ENCODE measurements at regions not wholly inside any gene's neighbourhood (a gene's known extent, or its start where the extent isn't known, plus 50 kb on each side); places are given as distances from the start of the nearest gene placed in this dataset.
A peak's percentile ranks its signal among the peaks of the same experiment; 100 is the strongest.

- DNase-seq (ENCODE audit: low read depth, low spot score) (no peak), ATAC-seq (peak; percentile 66)
- no peak overlapping the region for H3K4me3 ChIP-seq (replicated peaks in 1 of 2; ENCODE audit: low read depth in 1 of 2, low read length in 2 of 2)
- no peaks in the 10 kb centered on the region for H3K9me2 ChIP-seq (ENCODE audit: insufficient read depth)
- POLR2A ChIA-PET = no interaction called here
- H4K20me1 ChIP-seq (ENCODE audit: insufficient read depth) = no peaks in the 10 kb centered on the region
- H3K4me1 ChIP-seq (ENCODE audit: control insufficient read depth in 1 of 2, insufficient read depth in 2 of 2, low read length in 2 of 2) = peaks cover 2 to 6% of the 10 kb centered on the region in 2 experiments; a peak in 1 of 4 replicates
- H3K36me3 ChIP-seq (ENCODE audit: control insufficient read depth in 1 of 2, insufficient read depth in 2 of 2, low read length in 2 of 2) = no peaks in the 10 kb centered on the region
- RAD21 ChIA-PET (ENCODE audit: low non-redundant PET in 1 of 2, low total read pairs in 2 of 2, uncharacterized antibody in 2 of 2, unreplicated experiment in 2 of 2) = no interaction called here
- no TSS peak for BruUV-seq (replicated peaks)
- no peak overlapping the region for H2AFZ ChIP-seq (ENCODE audit: low read depth, low read length, poor library complexity, severe bottlenecking)
- peaks cover 5% of the 10 kb centered on the region; the same call in 1 of the 2 replicates for H3K27me3 ChIP-seq (ENCODE audit: insufficient read depth, low read length)
- CTCF ChIA-PET = no interaction called here
- no peak overlapping the region for H3K9ac ChIP-seq (ENCODE audit: low read length)
- intact Hi-C loops (cut with micrococcal nuclease) = no loop called here
- no peaks in the 10 kb centered on the region for H3K79me2 ChIP-seq (ENCODE audit: insufficient read depth, low read length)
- H3K27ac ChIP-seq (ENCODE audit: low read depth, low read length) = no peak overlapping the region
- H3K4me2 ChIP-seq (ENCODE audit: low read length) = no peak overlapping the region
- H3K9me3 ChIP-seq (ENCODE audit: control insufficient read depth in 1 of 2, insufficient read depth in 1 of 2, low read depth in 1 of 2, low read length in 2 of 2) = no peaks in the 10 kb centered on the region
- TF ChIP-seq MAX (IDR thresholded peaks at IDR 0.05) (no peak), CTCF (IDR thresholded peaks at IDR 0.05 in 2 of 3, conservative IDR thresholded peaks at IDR 0.05 in 1 of 3; ENCODE audit: borderline replicate concordance in 1 of 3, insufficient read depth in 1 of 3, low read depth in 2 of 3, low read length in 2 of 3) (peak in 2 of 3 experiments; percentile 29 to 30; a peak in 3 of 6 replicates), FOSL1 (IDR thresholded peaks at IDR 0.05; ENCODE audit: low read depth) (no peak), CBX3 (IDR thresholded peaks at IDR 0.05; ENCODE audit: low read depth) (no peak), TCF7L2 (IDR thresholded peaks at IDR 0.05; ENCODE audit: borderline replicate concordance, extremely low read depth, insufficient read depth, insufficient read length) (no peak), EZH2 (IDR thresholded peaks at IDR 0.05) (no peak)
Observed at GRCh38 chr16:49918257-49918656, 62.3 kb upstream of the ZNF423 start.

GRCh38 chr16:49919327-49919726 is 63.4 kb upstream of the ZNF423 start:
- ATAC-seq (no peak), DNase-seq (ENCODE audit: low read depth, low spot score) (no peak)
- CTCF ChIA-PET = no interaction called here
- H3K79me2 ChIP-seq (ENCODE audit: insufficient read depth, low read length) = no peaks in the 10 kb centered on the region
- POLR2A ChIA-PET = no interaction called here
- no peak overlapping the region for H3K9ac ChIP-seq (ENCODE audit: low read length)
- H3K27me3 ChIP-seq (ENCODE audit: insufficient read depth, low read length) = peaks cover 2% of the 10 kb centered on the region; the same call in 1 of the 2 replicates
- no peak overlapping the region for H2AFZ ChIP-seq (ENCODE audit: low read depth, low read length, poor library complexity, severe bottlenecking)
- H3K9me3 ChIP-seq (ENCODE audit: control insufficient read depth in 1 of 2, insufficient read depth in 1 of 2, low read depth in 1 of 2, low read length in 2 of 2) = no peaks in the 10 kb centered on the region
- H3K4me1 ChIP-seq (ENCODE audit: control insufficient read depth in 1 of 2, insufficient read depth in 2 of 2, low read length in 2 of 2) = peaks cover 2 to 6% of the 10 kb centered on the region in 2 experiments; a peak in 1 of 4 replicates
- intact Hi-C loops (cut with micrococcal nuclease) = no loop called here
- no peak overlapping the region for H3K4me3 ChIP-seq (replicated peaks in 1 of 2; ENCODE audit: low read depth in 1 of 2, low read length in 2 of 2)
- no peak overlapping the region for H3K4me2 ChIP-seq (ENCODE audit: low read length)
- RAD21 ChIA-PET (ENCODE audit: low non-redundant PET in 1 of 2, low total read pairs in 2 of 2, uncharacterized antibody in 2 of 2, unreplicated experiment in 2 of 2) = no interaction called here
- no peak overlapping the region for H3K27ac ChIP-seq (ENCODE audit: low read depth, low read length)
- no peaks in the 10 kb centered on the region for H4K20me1 ChIP-seq (ENCODE audit: insufficient read depth)
- H3K36me3 ChIP-seq (ENCODE audit: control insufficient read depth in 1 of 2, insufficient read depth in 2 of 2, low read length in 2 of 2) = no peaks in the 10 kb centered on the region
- H3K9me2 ChIP-seq (ENCODE audit: insufficient read depth) = no peaks in the 10 kb centered on the region
- no TSS peak for BruUV-seq (replicated peaks)
- TF ChIP-seq SP1 (IDR thresholded peaks at IDR 0.05; ENCODE audit: low read depth) (no peak), POLR2AphosphoS5 (IDR thresholded peaks at IDR 0.05; ENCODE audit: low read depth, low read length) (no peak), EZH2phosphoT487 (IDR thresholded peaks at IDR 0.05; ENCODE audit: borderline replicate concordance) (no peak), ATF3 (IDR thresholded peaks at IDR 0.05) (no peak), RAD21 (IDR thresholded peaks at IDR 0.05; ENCODE audit: low read depth) (no peak), YY1 (IDR thresholded peaks at IDR 0.05; ENCODE audit: extremely low read depth, insufficient replicate concordance, low read depth, low read length) (no peak), JUND (IDR thresholded peaks at IDR 0.05) (no peak), EGR1 (IDR thresholded peaks at IDR 0.05; ENCODE audit: low read depth) (no peak), EZH2 (IDR thresholded peaks at IDR 0.05) (no peak), ZNF274 (IDR thresholded peaks at IDR 0.05; ENCODE audit: low read depth, low read length) (no peak), SRF (IDR thresholded peaks at IDR 0.05; ENCODE audit: low read depth) (no peak), SIN3A (IDR thresholded peaks at IDR 0.05; ENCODE audit: low read depth) (no peak), ZBTB33 (IDR thresholded peaks at IDR 0.05; ENCODE audit: extremely low read depth, insufficient replicate concordance, low read length) (no peak), FOSL1 (IDR thresholded peaks at IDR 0.05; ENCODE audit: low read depth) (no peak), ZFX (IDR thresholded peaks at IDR 0.05) (no peak)

Data from HCT116 (cell line).